OCI-LY3 (cell line): ENCODE measurements at regions not wholly inside any gene's neighbourhood (a gene's known extent, or its start where the extent isn't known, plus 50 kb on each side); places are given as distances from the start of the nearest gene placed in this dataset.

Experiments
- CTCF ChIP-seq: fragments of 200-600, 300-600 bp; sonication (generic); IDR thresholded peaks from 2 replicates; pipeline ENCODE4 v1.5.1; 2014; ENCODE audit warnings: antibody characterized with exemption, low read length, low read depth
- EZH2phosphoT487 ChIP-seq: fragments of 200-600 bp; shearing (Covaris generic); IDR thresholded peaks from 2 replicates; pipeline ENCODE4 v1.6.1; 2018; ENCODE audit warnings: antibody characterized with exemption, mixed run types, low read depth

DNA sequence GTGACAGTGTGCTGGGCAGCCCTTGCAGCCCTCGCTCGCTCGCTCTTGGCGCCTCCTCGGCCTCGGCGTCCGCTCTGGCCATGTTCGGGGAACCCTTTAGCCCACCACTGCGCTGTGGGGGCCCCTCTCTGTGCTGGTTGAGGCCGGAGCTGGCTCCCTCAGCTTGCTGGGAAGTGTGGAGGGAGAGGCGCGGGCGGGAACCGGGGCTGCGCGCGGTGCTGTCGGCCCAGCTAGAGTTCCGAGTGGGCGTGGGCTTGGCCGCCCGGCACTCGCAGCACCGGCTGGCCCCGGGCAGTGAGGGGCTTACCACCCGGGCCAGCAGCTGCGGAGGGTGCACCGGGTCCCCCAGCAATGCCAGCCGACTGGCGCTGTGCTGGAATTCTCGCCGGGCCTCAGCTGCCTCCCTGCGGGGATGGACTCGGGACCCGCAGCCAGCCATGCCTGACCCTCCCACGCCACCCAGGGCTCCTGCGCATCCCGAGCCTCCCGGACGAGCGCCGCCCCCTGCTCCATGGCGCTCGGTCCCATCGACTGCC, 770.1 kb upstream of the GALNTL6 start:
- TF ChIP-seq CTCF (no peak), EZH2phosphoT487 (no peak)
